CD4-positive, alpha-beta T cell treated with Interleukin-4 for 4 hours (primary cell): ENCODE measurements at regions not wholly inside any gene's neighbourhood (a gene's known extent, or its start where the extent isn't known, plus 50 kb on each side); places are given as distances from the start of the nearest gene placed in this dataset.
"Not testable (repeated sequence)": the region's sequence is repeated elsewhere in the genome, so short reads cannot be mapped to it uniquely, and the experiment has no call there.

Source experiments
- DNase-seq: peaks from one replicate; pipeline ENCODE4 v3.0.0-alpha.2; 2020

GRCh38 chr10:118805146-118805545 lies 50.4 kb upstream of the CACUL1 start:
- no peak for DNase-seq

- DNase-seq, result no peak
Observed at GRCh38 chr10:118807512-118808305, 52.9 kb upstream of the CACUL1 start.

- DNase-seq, result no peak
Observed at GRCh38 chr10:118808601-118809356, 54.0 kb upstream of the CACUL1 start.

- DNase-seq, result no peak
Observed at GRCh38 chr10:118809357-118810220, 54.8 kb upstream of the CACUL1 start.

- DNase-seq, result no peak
Observed at GRCh38 chr10:118810796-118811505, 56.2 kb upstream of the CACUL1 start.

GRCh38 chr10:118811675-118812392 lies 57.1 kb upstream of the CACUL1 start:
- DNase-seq, result no peak

GRCh38 chr10:118812393-118812740 lies 57.6 kb upstream of the CACUL1 start:
- DNase-seq, result no peak

GRCh38 chr10:118813001-118813400 lies 58.2 kb upstream of the CACUL1 start:
- not testable (repeated sequence) for DNase-seq

- no peak for DNase-seq
Observed at GRCh38 chr10:118816471-118817168, 61.9 kb upstream of the CACUL1 start.

- no peak for DNase-seq
Observed at GRCh38 chr10:118817328-118818068, 62.7 kb upstream of the CACUL1 start.

GRCh38 chr10:118818621-118819221 lies 64.0 kb upstream of the CACUL1 start:
- no peak for DNase-seq

GRCh38 chr10:118820326-118821116 lies 65.8 kb upstream of the CACUL1 start:
- DNase-seq, result no peak

GRCh38 chr10:118823256-118823907 lies 68.6 kb upstream of the CACUL1 start:
- DNase-seq, result no peak

GRCh38 chr10:118827053-118827452 lies 72.3 kb upstream of the CACUL1 start:
- no peak for DNase-seq

GRCh38 chr10:118827466-118828155 lies 72.8 kb upstream of the CACUL1 start:
- DNase-seq, result no peak

- DNase-seq, result no peak
Observed at GRCh38 chr10:118832241-118832651, 77.5 kb upstream of the CACUL1 start.

- DNase-seq, result not testable (repeated sequence)
Observed at GRCh38 chr10:118834370-118834769, 79.6 kb upstream of the CACUL1 start.

GRCh38 chr10:118835682-118836326 lies 81.0 kb upstream of the CACUL1 start:
- no peak for DNase-seq
